Gastroesophageal sphincter (tissue), 3 donors: ENCODE measurements at regions not wholly inside any gene's neighbourhood (a gene's known extent, or its start where the extent isn't known, plus 50 kb on each side); places are given as distances from the start of the nearest gene placed in this dataset.

Experiments used
- CTCF ChIP-seq, 4 experiments: fragments of 200-600 bp in 2 of 4; fragments of 450-650 bp in 2 of 4; sonication (generic) in 1 of 4; IDR thresholded peaks; one replicate each; pipeline ENCODE4 v1.5.1; 2017 to 2019; ENCODE audit warnings: antibody characterized with exemption in 4 of 4, mild to moderate bottlenecking in 2 of 4, moderate library complexity in 2 of 4
- EP300 ChIP-seq: sonication (generic); formaldehyde crosslinking; IDR thresholded peaks from one replicate; pipeline ENCODE4 v1.6.1; 2017; ENCODE audit warnings: antibody characterized with exemption, mild to moderate bottlenecking
- POLR2A ChIP-seq, 2 donors: fragments of 450-650 bp; IDR thresholded peaks; one replicate each; pipeline ENCODE4 v1.6.1; 2017; ENCODE audit warnings: antibody characterized with exemption in 2 of 2, mild to moderate bottlenecking in 2 of 2, moderate library complexity in 1 of 2

- no peak for TF ChIP-seq CTCF (IDR thresholded peaks at IDR 0.05)
- no peak for TF ChIP-seq EP300
- no peak for TF ChIP-seq POLR2A (IDR thresholded peaks at IDR 0.05)
Observed at GRCh38 chr3:177463863-177464262, 266.6 kb upstream of the TBL1XR1 start.
